VCaP (cell line): ENCODE measurements at regions not wholly inside any gene's neighbourhood (a gene's known extent, or its start where the extent isn't known, plus 50 kb on each side); places are given as distances from the start of the nearest gene placed in this dataset.

Experiments
- H3K27ac ChIP-seq: fragments of 450-650 bp; 2 replicates; pipeline ENCODE4 v1.5.1; 2017
- CTCF ChIP-seq: fragments of 450-650 bp; conservative IDR thresholded peaks from 2 replicates; pipeline ENCODE4 v1.5.1; 2017; ENCODE audit warnings: mild to moderate bottlenecking, moderate library complexity

- no peak overlapping the region for H3K27ac ChIP-seq
- no peak for TF ChIP-seq CTCF
Observed at GRCh38 chr18:76679259-76679658, 143.1 kb upstream of the ZNF236 start.

- no peak for TF ChIP-seq CTCF
- H3K27ac ChIP-seq = no peak overlapping the region
Observed at GRCh38 chr18:76678248-76678647, 144.1 kb upstream of the ZNF236 start.

GRCh38 chr18:76674596-76674995, 147.8 kb upstream of the ZNF236 start:
- no peak overlapping the region for H3K27ac ChIP-seq
- no peak for TF ChIP-seq CTCF

- TF ChIP-seq CTCF = no peak
- no peak overlapping the region for H3K27ac ChIP-seq
Observed at GRCh38 chr18:76673281-76674185, 148.8 kb upstream of the ZNF236 start.

GRCh38 chr18:76672627-76673026, 149.7 kb upstream of the ZNF236 start:
- TF ChIP-seq CTCF = no peak
- no peak overlapping the region for H3K27ac ChIP-seq

- H3K27ac ChIP-seq = no peak overlapping the region
- TF ChIP-seq CTCF = no peak
Observed at GRCh38 chr18:76670564-76671288, 151.6 kb upstream of the ZNF236 start.

- no peak overlapping the region for H3K27ac ChIP-seq
- no peak for TF ChIP-seq CTCF
Observed at GRCh38 chr18:76668546-76668945, 153.8 kb upstream of the ZNF236 start.
